ENCODE measurements at regions not wholly inside any gene's neighbourhood (a gene's known extent, or its start where the extent isn't known, plus 50 kb on each side); places are given as distances from the start of the nearest gene placed in this dataset.

- Histone ChIP-seq H3K27me3 (no peaks in the 10 kb centered on the region), H3K4me1 (ENCODE audit: insufficient read depth) (no peaks in the 10 kb centered on the region), H3K9me3 (no peaks in the 10 kb centered on the region), H3K27ac (no peak overlapping the region), H3K36me3 (no peaks in the 10 kb centered on the region), H3K4me3 (no peak overlapping the region)
- WGBS, 3 donors: 67 to 79% (median 71%) methylated on average over 5 of the region's 5 CpGs
- intact Hi-C loops (cut with DNase I): no loop called here
- DNase-seq: no peak
- TF ChIP-seq EP300 (IDR thresholded peaks at IDR 0.05) (no peak), POLR2A (IDR thresholded peaks at IDR 0.05) (no peak), CTCF (IDR thresholded peaks at IDR 0.05) (no peak)
Measured at GRCh38 chr4:57981123-57981522, 870.9 kb upstream of the IGFBP7 start.

DNA sequence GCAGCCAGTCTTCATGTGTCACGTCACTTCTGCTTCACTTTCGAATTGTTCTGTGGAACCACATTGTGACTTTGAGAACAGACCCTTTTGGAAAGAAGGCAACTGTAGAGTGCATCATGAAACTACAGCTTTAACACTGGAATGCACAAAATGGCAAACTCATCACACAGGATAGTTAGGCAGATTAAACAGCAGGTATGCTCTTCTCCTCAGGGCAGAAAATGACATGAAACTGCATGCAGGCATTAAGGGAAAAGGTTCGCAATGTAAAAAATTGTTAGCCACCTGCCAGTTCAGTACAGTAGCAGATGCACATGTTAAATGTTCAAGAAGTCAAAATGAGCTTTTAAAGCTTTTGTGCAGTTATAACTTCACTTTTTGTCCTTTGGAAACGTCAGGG is 864.6 kb upstream of the IGFBP7 start:
- Histone ChIP-seq H3K27ac (no peak overlapping the region), H3K4me1 (ENCODE audit: insufficient read depth) (no peaks in the 10 kb centered on the region), H3K9me3 (no peaks in the 10 kb centered on the region), H3K4me3 (no peak overlapping the region), H3K36me3 (no peaks in the 10 kb centered on the region), H3K27me3 (no peaks in the 10 kb centered on the region)
- WGBS, 3 donors: 84 to 91% (median 88%) methylated on average over 4 of the region's 4 CpGs
- intact Hi-C loops (cut with DNase I): no loop called here
- TF ChIP-seq EP300 (IDR thresholded peaks at IDR 0.05): no peak
- no peak for TF ChIP-seq CTCF (IDR thresholded peaks at IDR 0.05)
- no peak for TF ChIP-seq POLR2A (IDR thresholded peaks at IDR 0.05)
- no peak for DNase-seq

- intact Hi-C loops (cut with DNase I): no loop called here
- DNase-seq: no peak
- no peak overlapping the region for H3K27ac ChIP-seq
- 82 to 92% (median 86%) methylated on average over 1 of the region's 1 CpG for WGBS, 3 donors
- no peaks in the 10 kb centered on the region for H3K9me3 ChIP-seq
- TF ChIP-seq CTCF (IDR thresholded peaks at IDR 0.05): no peak
- TF ChIP-seq POLR2A (IDR thresholded peaks at IDR 0.05): no peak
- TF ChIP-seq EP300 (IDR thresholded peaks at IDR 0.05): no peak
- H3K4me3 ChIP-seq: no peak overlapping the region
- no peaks in the 10 kb centered on the region for H3K36me3 ChIP-seq
- no peaks in the 10 kb centered on the region for H3K27me3 ChIP-seq
- no peaks in the 10 kb centered on the region for H3K4me1 ChIP-seq (ENCODE audit: insufficient read depth)
Measured at GRCh38 chr4:57973819-57974218, 863.6 kb upstream of the IGFBP7 start.

DNA sequence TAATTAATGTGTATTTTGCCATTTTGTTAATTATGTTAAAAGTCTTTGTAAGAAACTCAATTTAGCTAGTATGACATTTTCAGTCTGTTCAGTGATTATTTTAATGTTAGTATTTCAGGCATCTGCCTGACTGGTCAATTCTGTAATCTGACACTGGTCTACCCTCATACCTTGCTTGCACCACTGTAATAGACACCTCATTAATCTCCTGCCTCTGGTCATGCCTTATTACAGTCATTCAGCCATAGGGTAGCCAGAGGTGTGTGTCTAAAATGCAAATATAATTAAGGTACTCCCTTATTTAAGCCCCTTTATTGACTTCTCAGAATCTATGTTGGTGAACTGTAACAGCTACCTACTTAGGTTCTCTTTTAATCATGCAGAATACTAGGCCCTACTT is 861.1 kb upstream of the IGFBP7 start:
- H3K27me3 ChIP-seq: no peaks in the 10 kb centered on the region
- no peak overlapping the region for H3K4me3 ChIP-seq
- no peaks in the 10 kb centered on the region for H3K9me3 ChIP-seq
- no peak overlapping the region for H3K27ac ChIP-seq
- no peak for DNase-seq
- intact Hi-C loops (cut with DNase I): no loop called here
- H3K36me3 ChIP-seq: no peaks in the 10 kb centered on the region
- H3K4me1 ChIP-seq (ENCODE audit: insufficient read depth): no peaks in the 10 kb centered on the region
- TF ChIP-seq CTCF (IDR thresholded peaks at IDR 0.05) (no peak), EP300 (IDR thresholded peaks at IDR 0.05) (no peak), POLR2A (IDR thresholded peaks at IDR 0.05) (no peak)
